ENCODE measurements at regions not wholly inside any gene's neighbourhood (a gene's known extent, or its start where the extent isn't known, plus 50 kb on each side); places are given as distances from the start of the nearest gene placed in this dataset.

DNA sequence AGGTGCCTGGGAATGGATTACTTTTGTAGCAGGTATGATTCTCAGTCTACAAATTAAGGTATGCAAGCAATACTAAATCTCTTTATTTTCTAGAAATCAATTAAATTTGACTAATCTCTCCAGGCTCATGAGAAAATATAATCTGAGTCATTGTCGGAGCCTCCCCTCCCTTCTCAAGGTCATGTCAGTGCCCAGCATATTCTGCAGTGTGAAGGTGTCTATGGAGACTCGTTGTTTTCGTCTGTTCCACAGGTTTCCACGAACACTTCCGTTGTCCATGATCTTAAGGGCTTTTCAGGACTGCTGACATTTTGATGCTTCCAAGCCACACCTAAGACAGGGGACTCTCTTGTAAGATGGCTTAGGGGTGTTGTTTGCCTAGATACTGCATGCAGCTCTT is 56.6 kb upstream of the SCOC start:
- DNase-seq (ENCODE audit: low read depth, low spot score), result no peak
- H3K27ac ChIP-seq (ENCODE audit: low read depth, low read length), result no peak overlapping the region
- ChIA-PET CTCF (no interaction called here), POLR2A (no interaction called here)
- no peak overlapping the region for H3K4me3 ChIP-seq (ENCODE audit: low read depth, low read length)
- H3K27me3 ChIP-seq (ENCODE audit: control insufficient read depth, insufficient read depth, low read length), result no peaks in the 10 kb centered on the region
- TF ChIP-seq CTCF (IDR thresholded peaks at IDR 0.05; ENCODE audit: low read depth, low read length), result no peak
- H3K9me3 ChIP-seq (ENCODE audit: control insufficient read depth, insufficient read depth, low read length), result no peaks in the 10 kb centered on the region

- TF ChIP-seq CTCF (IDR thresholded peaks at IDR 0.05; ENCODE audit: low read depth, low read length), result no peak
These were observed 57.5 kb upstream of the SCOC start for GRCh38 chr4:140315970-140316369.

GRCh38 chr4:140315438-140315837 is 58.0 kb upstream of the SCOC start:
- TF ChIP-seq CTCF (IDR thresholded peaks at IDR 0.05; ENCODE audit: low read depth, low read length), result no peak
- ChIA-PET CTCF (interaction anchor here (1.0 to 1.3 kb wide), 2 partner anchors 15 to 45 kb away, joined by 3 read pairs; no protein-coding TSS in a partner anchor), POLR2A (no interaction called here)
- DNase-seq (ENCODE audit: low read depth, low spot score), result no peak
- no peaks in the 10 kb centered on the region for H3K27me3 ChIP-seq (ENCODE audit: control insufficient read depth, insufficient read depth, low read length)
- no peaks in the 10 kb centered on the region for H3K9me3 ChIP-seq (ENCODE audit: control insufficient read depth, insufficient read depth, low read length)
- no peak overlapping the region for H3K27ac ChIP-seq (ENCODE audit: low read depth, low read length)
- no peak overlapping the region for H3K4me3 ChIP-seq (ENCODE audit: low read depth, low read length)

More at GRCh38 chr4:140315970-140316369, 57.5 kb upstream of the SCOC start:
- no peaks in the 10 kb centered on the region for H3K9me3 ChIP-seq (ENCODE audit: control insufficient read depth, insufficient read depth, low read length)
- no peaks in the 10 kb centered on the region for H3K27me3 ChIP-seq (ENCODE audit: control insufficient read depth, insufficient read depth, low read length)
- DNase-seq (ENCODE audit: low read depth, low spot score), result no peak
- H3K4me3 ChIP-seq (ENCODE audit: low read depth, low read length), result no peak overlapping the region
- ChIA-PET CTCF (interaction anchor here (1.3 kb wide), 1 partner anchor 15 kb away, joined by 3 read pairs; no protein-coding TSS in a partner anchor), POLR2A (no interaction called here)
- H3K27ac ChIP-seq (ENCODE audit: low read depth, low read length), result no peak overlapping the region

- TF ChIP-seq CTCF (IDR thresholded peaks at IDR 0.05; ENCODE audit: low read depth, low read length), result no peak
- Histone ChIP-seq H3K4me3 (ENCODE audit: low read depth, low read length) (no peak overlapping the region), H3K27me3 (ENCODE audit: control insufficient read depth, insufficient read depth, low read length) (no peaks in the 10 kb centered on the region), H3K9me3 (ENCODE audit: control insufficient read depth, insufficient read depth, low read length) (no peaks in the 10 kb centered on the region), H3K27ac (ENCODE audit: low read depth, low read length) (no peak overlapping the region)
- DNase-seq (ENCODE audit: low read depth, low spot score), result no peak
- ChIA-PET POLR2A (no interaction called here), CTCF (interaction anchor here (1.0 to 1.3 kb wide), 2 partner anchors 16 to 45 kb away, joined by 3 read pairs; no protein-coding TSS in a partner anchor)
These were observed 58.4 kb upstream of the SCOC start for GRCh38 chr4:140315019-140315418.

GRCh38 chr4:140312100-140312499 is 61.3 kb upstream of the SCOC start:
- Histone ChIP-seq H3K9me3 (ENCODE audit: control insufficient read depth, insufficient read depth, low read length) (no peaks in the 10 kb centered on the region), H3K27ac (ENCODE audit: low read depth, low read length) (no peak overlapping the region), H3K27me3 (ENCODE audit: control insufficient read depth, insufficient read depth, low read length) (no peaks in the 10 kb centered on the region), H3K4me3 (ENCODE audit: low read depth, low read length) (no peak overlapping the region)
- no peak for DNase-seq (ENCODE audit: low read depth, low spot score)
- TF ChIP-seq CTCF (IDR thresholded peaks at IDR 0.05; ENCODE audit: low read depth, low read length), result no peak
- CTCF ChIA-PET, result interaction anchor here (0.6 to 1.8 kb wide), 4 partner anchors 18 to 655 kb away, joined by 3 to 6 read pairs (median 4); no protein-coding TSS in a partner anchor
- POLR2A ChIA-PET, result no interaction called here
